ENCODE measurements at regions not wholly inside any gene's neighbourhood (a gene's known extent, or its start where the extent isn't known, plus 50 kb on each side); places are given as distances from the start of the nearest gene placed in this dataset.

DNA sequence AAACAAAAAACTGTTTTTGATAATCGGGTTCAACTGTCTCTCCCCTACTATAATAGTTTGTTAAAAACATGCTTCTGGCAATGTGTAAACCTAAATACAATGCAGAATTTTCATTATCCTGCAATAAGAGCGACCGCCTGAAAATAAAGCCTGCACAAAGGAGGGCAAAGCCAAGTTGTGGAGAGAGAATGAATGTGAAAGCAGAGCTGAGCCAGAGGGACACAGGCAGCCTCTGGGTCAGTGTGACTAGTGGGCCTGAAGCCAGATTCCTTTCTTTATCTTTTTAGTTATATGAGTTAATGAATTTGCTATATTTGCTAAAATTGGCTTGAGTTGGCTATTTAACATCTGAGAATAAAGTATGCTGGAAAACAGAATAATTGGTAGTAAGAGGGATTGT, 615.2 kb downstream of the PLA2G4A start:
- Mint-ChIP-seq H3K9me3 (no peaks in the 10 kb centered on the region), H3K27me3 (no peaks in the 10 kb centered on the region), H3K27ac (no peak overlapping the region), H3K4me1 (ENCODE audit: unreplicated experiment) (no peaks in the 10 kb centered on the region), H3K36me3 (no peaks in the 10 kb centered on the region), H3K4me3 (no peak overlapping the region)
- no peak for DNase-seq (ENCODE audit: extremely low spot score, unreplicated experiment)
- TF ChIP-seq, protein P1, sequence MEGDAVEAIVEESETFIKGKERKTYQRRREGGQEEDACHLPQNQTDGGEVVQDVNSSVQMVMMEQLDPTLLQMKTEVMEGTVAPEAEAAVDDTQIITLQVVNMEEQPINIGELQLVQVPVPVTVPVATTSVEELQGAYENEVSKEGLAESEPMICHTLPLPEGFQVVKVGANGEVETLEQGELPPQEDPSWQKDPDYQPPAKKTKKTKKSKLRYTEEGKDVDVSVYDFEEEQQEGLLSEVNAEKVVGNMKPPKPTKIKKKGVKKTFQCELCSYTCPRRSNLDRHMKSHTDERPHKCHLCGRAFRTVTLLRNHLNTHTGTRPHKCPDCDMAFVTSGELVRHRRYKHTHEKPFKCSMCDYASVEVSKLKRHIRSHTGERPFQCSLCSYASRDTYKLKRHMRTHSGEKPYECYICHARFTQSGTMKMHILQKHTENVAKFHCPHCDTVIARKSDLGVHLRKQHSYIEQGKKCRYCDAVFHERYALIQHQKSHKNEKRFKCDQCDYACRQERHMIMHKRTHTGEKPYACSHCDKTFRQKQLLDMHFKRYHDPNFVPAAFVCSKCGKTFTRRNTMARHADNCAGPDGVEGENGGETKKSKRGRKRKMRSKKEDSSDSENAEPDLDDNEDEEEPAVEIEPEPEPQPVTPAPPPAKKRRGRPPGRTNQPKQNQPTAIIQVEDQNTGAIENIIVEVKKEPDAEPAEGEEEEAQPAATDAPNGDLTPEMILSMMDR (conservative IDR thresholded peaks at IDR 0.05) = no peak

DNA sequence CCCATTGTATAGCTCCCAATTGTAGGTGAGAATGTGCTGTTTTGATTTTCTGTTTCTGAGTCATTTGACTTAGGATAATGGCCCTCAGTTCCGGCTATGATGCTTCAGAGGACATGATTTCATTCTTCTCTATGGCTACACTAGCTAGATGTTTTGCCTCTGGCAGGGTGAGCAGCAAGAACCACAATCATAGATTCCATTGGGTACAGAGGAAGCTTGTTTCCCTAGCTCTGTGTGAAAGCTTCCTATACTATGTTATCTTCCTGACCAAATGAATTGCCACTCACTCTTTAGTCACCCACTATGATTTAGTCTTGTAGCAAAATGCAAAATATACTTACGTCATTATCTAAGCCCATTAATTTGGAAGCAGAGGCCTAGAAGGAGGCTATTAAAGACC, 616.3 kb downstream of the PLA2G4A start:
- Mint-ChIP-seq H3K9me3 (no peaks in the 10 kb centered on the region), H3K27ac (no peak overlapping the region), H3K36me3 (no peaks in the 10 kb centered on the region), H3K4me3 (no peak overlapping the region), H3K4me1 (ENCODE audit: unreplicated experiment) (no peaks in the 10 kb centered on the region), H3K27me3 (no peaks in the 10 kb centered on the region)
- DNase-seq (ENCODE audit: extremely low spot score, unreplicated experiment) = no peak
- TF ChIP-seq, protein P1 (conservative IDR thresholded peaks at IDR 0.05) = no peak

DNA sequence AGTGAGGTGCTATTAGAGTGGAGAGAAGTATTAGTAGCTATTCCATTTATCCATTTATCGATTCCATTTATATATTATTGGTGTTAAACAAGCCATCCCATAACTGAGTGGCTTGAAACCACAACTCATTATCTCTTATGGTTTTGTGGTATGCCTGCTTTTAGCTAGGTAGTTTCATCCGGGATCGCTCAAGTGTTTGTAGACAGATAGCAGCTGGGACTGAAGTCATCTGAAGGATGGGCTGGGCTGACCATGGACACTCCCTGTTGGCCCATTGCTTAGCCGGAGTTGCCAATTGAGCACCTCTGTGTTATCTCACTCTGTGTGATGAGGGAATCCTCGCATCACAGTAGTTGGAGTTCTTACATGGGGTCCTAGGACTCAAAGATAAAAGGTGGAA, 622.5 kb downstream of the PLA2G4A start:
- no peaks in the 10 kb centered on the region for H3K27me3 Mint-ChIP-seq
- no peak for DNase-seq (ENCODE audit: extremely low spot score, unreplicated experiment)
- H3K4me3 Mint-ChIP-seq = no peak overlapping the region
- no peaks in the 10 kb centered on the region for H3K36me3 Mint-ChIP-seq
- TF ChIP-seq, protein P1 (conservative IDR thresholded peaks at IDR 0.05) = no peak
- no peak overlapping the region for H3K27ac Mint-ChIP-seq
- H3K9me3 Mint-ChIP-seq = no peaks in the 10 kb centered on the region
- H3K4me1 Mint-ChIP-seq (ENCODE audit: unreplicated experiment) = peaks cover 5% of the 10 kb centered on the region

DNA sequence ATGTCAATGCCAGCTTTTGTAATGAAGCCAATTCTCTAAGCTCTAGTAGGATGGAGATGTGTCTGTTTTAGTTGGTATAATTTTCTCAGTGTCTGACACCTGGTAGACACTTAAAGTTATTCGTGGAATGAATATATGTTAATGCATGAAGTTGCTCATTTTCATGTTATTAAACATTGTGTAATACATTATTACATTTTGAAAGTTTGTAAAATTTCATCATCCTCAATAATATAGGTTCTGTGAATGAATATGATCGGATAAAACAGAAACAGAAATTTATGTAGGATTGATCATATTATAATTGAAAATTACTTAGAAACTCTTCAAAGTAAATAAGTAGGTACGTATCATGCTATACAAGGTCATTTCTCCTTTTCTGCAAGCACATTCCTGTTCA, 625.3 kb downstream of the PLA2G4A start:
- Mint-ChIP-seq H3K27ac (no peak overlapping the region), H3K4me1 (ENCODE audit: unreplicated experiment) (peaks cover 5% of the 10 kb centered on the region)
- TF ChIP-seq, protein P1 (conservative IDR thresholded peaks at IDR 0.05) = no peak

DNA sequence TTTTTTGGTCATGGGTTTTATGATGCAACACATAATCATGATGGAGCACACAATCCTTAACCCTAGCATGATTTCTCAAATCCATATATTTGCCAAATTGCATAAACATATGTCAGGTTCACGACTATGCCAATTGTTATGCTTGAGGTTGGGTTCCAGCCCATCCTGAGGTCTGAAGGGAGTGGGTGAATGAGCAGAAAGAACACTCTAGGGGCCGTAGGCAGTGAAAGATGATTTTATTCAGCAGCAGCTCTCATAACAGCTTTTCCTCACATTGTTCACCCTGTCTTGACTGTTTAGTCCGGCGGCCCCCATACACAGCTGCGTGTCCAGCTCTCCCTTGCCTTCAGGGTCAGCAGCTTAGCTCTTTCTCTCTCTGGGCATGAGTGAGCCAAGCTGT, 627.7 kb downstream of the PLA2G4A start:
- Mint-ChIP-seq H3K36me3 (no peaks in the 10 kb centered on the region), H3K9me3 (no peaks in the 10 kb centered on the region), H3K4me3 (no peak overlapping the region), H3K27me3 (no peaks in the 10 kb centered on the region), H3K27ac (no peak overlapping the region), H3K4me1 (ENCODE audit: unreplicated experiment) (peaks cover 5% of the 10 kb centered on the region)
- TF ChIP-seq, protein P1 (conservative IDR thresholded peaks at IDR 0.05) = no peak
- no peak for DNase-seq (ENCODE audit: extremely low spot score, unreplicated experiment)

More for the DNA sequence above, 625.3 kb downstream of the PLA2G4A start:
- Mint-ChIP-seq H3K4me3 (no peak overlapping the region), H3K9me3 (no peaks in the 10 kb centered on the region), H3K36me3 (no peaks in the 10 kb centered on the region), H3K27me3 (no peaks in the 10 kb centered on the region)
- no peak for DNase-seq (ENCODE audit: extremely low spot score, unreplicated experiment)

DNA sequence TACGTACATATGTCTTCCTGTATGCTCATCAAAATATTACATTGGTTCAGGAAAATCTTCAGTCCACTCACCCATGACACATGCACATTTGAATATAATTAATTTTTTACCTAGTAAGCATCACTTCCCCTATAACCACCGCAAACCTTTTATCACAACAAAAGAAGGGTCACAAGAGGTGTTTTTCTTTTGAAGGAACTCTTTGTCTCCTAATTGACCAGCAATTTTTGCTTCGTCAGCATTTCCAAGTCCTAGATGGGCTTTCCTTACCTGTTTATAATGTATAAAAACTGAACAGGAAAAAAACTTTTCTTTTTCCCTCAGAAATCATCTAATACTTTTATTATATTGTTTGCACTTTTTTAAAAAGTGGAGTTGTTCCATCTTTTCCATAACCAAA, 631.3 kb downstream of the PLA2G4A start:
- no peak overlapping the region for H3K4me3 Mint-ChIP-seq
- H3K9me3 Mint-ChIP-seq = peaks cover 4% of the 10 kb centered on the region
- TF ChIP-seq, protein P1 (conservative IDR thresholded peaks at IDR 0.05) = no peak
- H3K36me3 Mint-ChIP-seq = no peaks in the 10 kb centered on the region
- no peaks in the 10 kb centered on the region for H3K27me3 Mint-ChIP-seq
- no peak overlapping the region for H3K27ac Mint-ChIP-seq
- no peaks in the 10 kb centered on the region for H3K4me1 Mint-ChIP-seq (ENCODE audit: unreplicated experiment)
- DNase-seq (ENCODE audit: extremely low spot score, unreplicated experiment) = no peak

Data from type B pancreatic cell (in vitro differentiated cells).